HG02571 (cell line): ENCODE measurements at regions not wholly inside any gene's neighbourhood (a gene's known extent, or its start where the extent isn't known, plus 50 kb on each side); places are given as distances from the start of the nearest gene placed in this dataset.
A peak's percentile ranks its signal among the peaks of the same experiment; 100 is the strongest.
"Not testable (repeated sequence)": the region's sequence is repeated elsewhere in the genome, so short reads cannot be mapped to it uniquely, and the experiment has no call there.

ENCODE experiments used
- ATAC-seq: cut with Tn5 transposase; IDR thresholded peaks from one replicate; pipeline ENCODE4 v1.9.1; 2021; ENCODE audit warnings: mild to moderate bottlenecking, moderate library complexity; ENCODE audit not compliant: unreplicated experiment

DNA sequence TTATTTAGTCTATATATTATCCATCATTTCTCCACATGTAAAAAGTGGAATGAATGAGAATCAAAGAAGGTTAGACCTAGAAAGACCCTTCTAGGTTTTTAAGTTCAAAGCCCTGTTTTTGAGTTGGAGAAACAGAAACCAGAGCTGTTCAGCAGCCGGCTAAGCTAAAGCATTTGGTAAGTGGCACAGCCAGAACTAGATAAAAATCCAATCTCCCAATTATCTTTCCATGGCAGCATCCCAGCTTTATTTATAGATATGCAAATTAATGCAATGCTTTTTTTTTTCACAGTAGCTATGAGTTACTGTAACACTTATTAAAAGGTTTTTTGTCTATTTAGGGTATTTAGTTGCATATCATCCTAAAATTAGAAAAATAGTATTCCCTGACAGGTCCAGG lies 85.1 kb downstream of the NIBAN1 start:
- no peak for ATAC-seq

DNA sequence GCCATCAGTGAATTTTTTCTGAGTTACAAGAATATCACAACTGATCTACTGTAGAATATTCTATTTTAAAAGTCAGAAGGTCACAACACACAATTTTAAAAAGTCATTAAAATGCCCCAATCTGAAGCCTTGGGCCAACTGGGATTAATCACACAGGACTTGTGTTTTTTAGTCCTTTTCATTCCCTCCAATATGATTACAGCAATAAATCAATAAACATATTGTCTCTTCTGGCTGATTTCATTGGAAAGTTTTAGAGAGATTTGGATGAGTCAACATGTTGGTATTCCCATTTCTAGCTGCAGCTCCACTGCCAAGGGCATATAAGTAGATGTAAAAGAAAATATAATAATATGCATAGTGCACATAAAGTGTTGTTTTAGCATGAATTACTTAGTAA lies 85.8 kb downstream of the NIBAN1 start:
- no peak for ATAC-seq

DNA sequence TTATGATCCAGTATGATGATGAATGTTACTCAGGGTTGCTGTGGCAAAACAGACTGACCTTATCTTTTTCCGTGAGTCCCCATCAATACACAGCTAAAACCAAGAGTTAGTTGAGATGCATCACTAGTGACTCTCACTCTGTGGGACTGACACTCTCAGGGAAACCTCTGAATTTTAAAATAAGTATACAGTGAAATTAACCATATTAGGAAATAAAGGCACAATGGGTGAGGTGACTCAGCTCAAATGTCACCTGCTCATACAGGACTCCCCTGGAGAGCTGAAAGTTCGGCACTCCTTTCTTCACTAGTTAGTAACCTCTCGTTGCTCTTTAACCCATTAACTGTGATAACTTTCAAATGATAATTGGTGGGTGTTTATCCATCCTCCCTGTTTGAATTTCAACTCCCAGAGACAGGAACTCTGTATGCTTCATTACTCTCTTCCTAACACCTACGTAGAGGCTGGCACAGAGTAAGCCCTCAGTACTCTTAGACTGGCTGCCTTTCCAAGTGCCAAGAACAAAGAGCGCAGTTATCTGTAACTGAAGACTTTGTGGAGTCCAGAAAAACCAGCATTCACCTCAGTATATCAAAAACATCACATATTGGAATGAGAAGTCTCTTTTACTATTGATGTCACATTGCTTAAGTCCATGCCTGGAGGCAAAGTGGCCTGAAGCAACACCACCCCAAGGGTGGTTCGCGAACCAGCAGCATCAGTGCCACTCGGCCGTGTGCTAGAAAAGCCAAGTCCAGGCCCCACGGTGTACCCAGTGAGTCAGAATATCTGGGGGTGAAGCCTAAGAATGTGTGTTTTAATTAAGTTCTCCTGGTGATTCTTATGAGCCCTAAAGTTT lies 91.1 kb downstream of the NIBAN1 start:
- ATAC-seq, result no peak

DNA sequence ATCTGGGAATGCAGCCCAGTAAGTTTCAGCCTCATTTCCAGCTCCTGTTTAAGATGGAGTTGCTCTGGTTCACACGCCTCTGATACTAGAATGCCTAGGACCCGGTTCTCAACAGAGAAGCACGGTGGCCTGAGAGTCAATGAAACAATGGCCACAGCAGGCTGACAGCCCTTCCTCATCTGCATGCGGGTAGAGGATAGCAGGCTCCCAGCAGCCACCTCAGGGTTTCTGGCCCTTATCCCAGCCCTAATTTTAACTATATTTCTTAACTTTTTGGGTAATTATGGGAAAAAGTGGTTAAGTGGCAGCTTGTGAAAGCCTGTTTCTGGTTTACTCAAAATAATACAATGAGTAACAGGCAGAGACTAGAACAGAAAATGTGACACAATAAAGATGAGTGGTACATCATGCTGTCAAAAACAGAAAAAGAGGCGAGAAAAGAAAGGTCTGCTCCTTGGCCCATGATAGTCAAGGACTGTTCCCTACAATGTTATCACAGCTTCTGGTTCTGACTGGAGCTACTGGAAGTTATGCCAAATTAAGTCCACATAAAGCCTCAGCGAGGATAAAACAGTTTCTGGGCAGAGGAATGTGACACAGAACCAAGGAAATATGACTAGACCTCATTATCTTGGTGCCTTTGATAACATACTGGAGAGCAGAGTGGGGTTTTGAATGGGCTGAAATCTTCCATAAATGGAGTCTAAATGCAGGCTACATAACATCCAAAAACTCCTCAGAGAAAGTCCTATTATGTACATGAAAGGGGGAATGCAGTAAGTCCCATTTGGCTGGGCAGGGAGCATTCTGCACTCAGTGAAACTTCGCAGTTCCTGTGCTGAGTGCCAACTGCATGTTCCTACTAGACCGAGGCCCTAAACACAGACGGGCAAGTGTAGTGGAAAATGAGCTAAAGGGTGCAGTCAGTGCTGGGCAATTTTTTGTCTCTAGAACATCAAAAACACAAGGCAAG lies 92.1 kb downstream of the NIBAN1 start:
- peak; percentile 61 for ATAC-seq

GRCh38 chr1:184879876-184880557 lies 94.3 kb downstream of the NIBAN1 start:
- ATAC-seq, result no peak

DNA sequence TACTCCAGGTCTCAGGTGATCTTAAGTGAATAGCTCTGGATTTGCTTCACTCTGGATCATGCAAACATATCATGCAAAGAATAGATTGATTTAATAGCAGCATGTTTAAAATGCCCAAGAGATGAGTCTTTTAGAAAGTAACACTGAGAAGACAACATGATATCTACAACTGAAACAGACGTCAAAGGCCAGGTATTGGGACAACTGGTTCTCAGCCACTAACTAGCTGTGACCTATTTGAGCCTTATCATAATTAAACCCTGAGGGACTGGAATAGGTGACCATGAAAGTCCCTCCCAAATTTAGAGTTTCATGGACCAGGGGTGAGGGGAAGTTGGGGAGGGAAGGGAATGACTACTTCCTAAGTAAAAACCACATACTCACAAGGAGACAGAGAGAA lies 95.7 kb downstream of the NIBAN1 start:
- ATAC-seq, result no peak

DNA sequence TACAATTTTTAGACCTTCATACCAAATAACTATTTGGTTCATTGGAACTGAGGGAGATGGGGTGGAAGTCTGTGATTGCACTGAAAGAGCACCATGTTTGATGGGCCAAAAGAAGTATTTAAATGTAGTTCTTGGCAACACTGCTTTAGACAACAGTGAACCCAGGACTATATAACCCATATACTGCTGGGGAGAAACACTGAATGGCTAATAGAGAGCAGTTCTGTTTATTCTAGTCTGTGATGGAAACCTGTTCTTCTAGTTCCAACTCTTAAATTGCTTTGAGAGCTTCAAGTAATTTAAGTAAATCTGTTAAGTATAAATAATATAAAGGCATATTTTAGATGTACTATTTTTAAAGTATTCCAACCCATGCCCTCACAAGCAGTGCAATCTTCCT lies 96.3 kb downstream of the NIBAN1 start:
- no peak for ATAC-seq

GRCh38 chr1:184876015-184876414 lies 98.3 kb downstream of the NIBAN1 start:
- ATAC-seq, result not testable (repeated sequence)

DNA sequence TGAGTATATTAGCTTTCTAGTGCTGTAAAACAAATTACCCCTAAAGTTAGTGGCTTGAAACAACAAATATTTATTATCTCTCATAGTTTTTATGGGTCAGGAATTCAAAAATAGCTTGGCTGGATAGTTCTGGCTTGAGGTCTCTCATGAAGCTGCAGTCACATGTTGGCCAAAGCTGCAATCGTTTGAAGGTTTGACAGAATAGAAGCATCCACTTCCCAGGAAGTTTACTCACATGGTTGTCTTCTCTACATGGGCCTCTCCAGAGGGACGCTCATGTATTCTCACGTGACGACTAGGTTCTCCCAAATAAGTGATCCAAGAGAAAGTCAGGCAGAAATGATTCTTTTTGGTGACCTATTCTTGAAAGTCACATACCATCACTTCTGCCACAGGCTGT lies 99.1 kb downstream of the NIBAN1 start:
- no peak for ATAC-seq

GRCh38 chr1:184870319-184870718 lies 104.0 kb downstream of the NIBAN1 start:
- ATAC-seq, result no peak

DNA sequence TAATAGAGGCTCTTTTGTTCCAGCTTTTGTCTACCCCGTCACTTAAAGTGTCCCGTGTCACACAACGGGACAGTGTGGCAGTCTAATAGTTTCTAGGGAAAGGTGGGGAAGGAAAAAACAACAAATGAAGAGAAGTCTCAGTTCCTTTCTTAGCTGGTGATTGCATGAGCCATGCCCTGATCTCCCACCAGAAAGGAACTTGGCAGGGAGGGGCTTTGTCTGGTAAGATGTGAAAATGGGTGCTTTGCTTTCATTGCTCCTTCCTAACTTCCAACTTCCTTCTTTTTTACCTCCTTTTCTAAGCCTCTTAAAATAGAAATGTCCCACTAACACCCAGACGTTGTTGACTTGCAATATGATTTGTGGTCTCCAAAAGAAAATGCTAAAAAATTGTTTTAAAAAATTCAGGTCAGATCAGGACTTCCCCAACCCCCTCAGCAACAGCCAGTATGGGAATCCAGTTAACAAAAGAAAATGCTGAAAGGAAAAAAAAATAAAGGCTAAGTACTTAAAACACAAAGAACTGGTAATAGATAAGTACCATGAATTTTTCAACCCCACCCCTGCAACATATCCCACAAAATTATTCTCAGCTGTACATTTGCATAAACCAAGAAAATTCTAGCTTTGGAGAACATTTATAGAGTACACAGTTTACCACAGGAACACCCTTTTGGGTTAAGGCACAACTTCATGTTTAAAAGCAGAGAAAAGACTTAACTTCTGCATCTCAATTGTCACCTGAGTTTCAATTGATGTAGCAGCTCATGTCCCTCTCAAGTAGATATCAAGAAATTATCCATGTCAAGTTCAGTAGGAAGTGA lies 106.2 kb downstream of the NIBAN1 start:
- ATAC-seq, result no peak

DNA sequence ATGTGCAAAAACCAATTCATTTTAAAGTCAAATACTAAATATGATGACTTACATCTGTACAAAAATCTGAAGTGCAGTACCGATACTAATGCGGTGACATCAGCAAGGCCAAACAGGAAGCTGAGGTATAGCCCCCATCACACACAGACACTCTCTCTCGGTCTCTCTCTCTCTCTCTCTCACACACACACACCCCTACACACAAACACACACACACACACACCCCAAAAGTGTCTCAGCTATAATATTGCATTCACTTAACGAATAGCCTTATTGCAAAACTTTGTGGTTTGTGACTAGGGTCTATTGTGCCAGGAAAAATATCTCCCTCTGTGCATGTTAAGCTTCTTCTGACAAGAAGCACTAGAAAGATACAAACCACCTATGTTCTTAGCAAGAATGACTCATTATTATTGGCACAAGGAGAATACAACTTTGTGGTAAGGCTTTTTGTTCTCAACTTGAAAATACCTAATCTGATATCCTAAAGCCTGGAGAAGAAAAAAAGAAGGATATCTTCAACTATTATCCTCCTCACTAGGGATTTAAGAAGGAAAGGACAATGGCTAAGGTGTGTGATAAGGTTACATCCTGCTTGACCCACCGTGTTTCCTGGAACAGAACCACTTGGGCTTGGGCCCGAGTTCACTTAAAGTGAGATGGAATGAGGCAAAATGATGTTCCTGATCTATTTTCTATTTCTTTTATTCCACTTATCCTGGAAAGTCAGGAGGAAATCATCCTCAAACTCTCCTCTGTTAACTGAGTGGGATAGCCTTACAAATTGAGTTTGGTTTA lies 107.1 kb downstream of the NIBAN1 start:
- ATAC-seq, result peak; percentile 93

GRCh38 chr1:184866586-184866985 lies 107.7 kb downstream of the NIBAN1 start:
- peak; percentile 28 for ATAC-seq

GRCh38 chr1:184865831-184866230 lies 108.5 kb downstream of the NIBAN1 start:
- no peak for ATAC-seq

DNA sequence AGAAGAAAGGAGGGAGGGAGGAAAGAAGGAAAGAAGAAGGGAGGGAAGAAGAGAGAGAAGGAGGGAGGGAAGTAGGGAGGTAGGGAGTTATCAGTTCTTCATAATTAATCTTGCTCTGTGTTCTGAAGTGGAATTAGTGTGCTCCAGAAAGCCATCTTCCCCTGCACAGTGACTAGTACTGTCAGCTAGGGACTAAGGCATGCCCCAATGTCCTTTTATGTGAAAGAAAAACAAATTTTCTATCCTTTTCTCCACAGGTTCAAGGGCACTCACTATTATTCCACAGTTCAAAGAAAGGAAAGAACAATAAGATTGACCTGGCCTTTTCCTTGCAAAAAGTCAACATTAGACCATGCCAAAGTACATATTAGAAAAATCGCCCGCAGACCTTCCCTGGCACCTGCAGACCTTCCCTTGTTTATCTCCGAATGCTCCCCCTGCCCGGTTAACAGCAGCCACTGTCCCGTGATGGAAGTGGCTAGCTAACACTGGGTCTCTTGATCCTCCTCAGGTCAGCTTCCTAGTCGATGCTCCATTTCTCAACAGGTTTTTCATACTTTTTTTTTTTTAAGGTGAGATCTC lies 107.2 kb upstream of the EDEM3 start:
- no peak for ATAC-seq

DNA sequence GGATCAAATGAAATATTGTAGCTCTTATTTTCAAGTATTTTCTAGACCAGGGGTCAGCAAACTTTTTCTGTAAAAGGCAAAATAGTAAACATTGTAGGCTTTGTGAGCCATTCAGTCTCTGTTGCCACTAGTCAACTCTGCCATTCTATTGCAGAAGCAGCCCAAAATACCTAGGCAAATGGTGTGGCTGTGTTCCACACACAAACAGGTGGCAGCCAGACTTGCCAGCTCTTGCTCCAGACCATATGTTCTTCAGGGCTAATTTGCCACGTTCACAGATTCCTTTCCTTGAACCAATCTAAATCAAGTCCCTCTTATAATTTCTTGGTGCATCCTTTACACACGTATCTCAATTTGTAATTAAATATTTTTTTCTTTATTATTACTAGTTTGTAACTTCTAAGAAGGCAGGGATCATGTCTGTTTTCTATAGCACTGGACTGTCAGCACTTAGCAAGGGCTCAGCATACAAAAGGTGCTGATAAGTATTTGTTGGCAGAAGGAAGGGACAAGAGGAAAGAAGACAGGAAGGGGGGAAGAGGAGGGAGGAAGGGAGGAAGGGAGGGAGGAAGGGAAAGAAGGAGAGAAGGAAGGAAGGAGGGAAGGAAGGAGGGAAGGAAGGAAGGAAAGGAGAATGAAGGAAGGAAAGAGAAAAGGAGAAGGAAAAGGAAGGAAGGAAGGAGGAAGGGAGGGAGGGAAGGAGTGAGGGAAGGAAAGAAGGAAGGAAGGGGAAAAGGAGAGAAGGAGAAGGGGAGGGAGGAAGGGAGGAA lies 106.5 kb upstream of the EDEM3 start:
- peak; percentile 88 for ATAC-seq

- no peak for ATAC-seq
Measured at GRCh38 chr1:184860535-184860934, 105.9 kb upstream of the EDEM3 start.

GRCh38 chr1:184859381-184860105 lies 104.9 kb upstream of the EDEM3 start:
- no peak for ATAC-seq
